ENCODE measurements at regions not wholly inside any gene's neighbourhood (a gene's known extent, or its start where the extent isn't known, plus 50 kb on each side); places are given as distances from the start of the nearest gene placed in this dataset.

DNA sequence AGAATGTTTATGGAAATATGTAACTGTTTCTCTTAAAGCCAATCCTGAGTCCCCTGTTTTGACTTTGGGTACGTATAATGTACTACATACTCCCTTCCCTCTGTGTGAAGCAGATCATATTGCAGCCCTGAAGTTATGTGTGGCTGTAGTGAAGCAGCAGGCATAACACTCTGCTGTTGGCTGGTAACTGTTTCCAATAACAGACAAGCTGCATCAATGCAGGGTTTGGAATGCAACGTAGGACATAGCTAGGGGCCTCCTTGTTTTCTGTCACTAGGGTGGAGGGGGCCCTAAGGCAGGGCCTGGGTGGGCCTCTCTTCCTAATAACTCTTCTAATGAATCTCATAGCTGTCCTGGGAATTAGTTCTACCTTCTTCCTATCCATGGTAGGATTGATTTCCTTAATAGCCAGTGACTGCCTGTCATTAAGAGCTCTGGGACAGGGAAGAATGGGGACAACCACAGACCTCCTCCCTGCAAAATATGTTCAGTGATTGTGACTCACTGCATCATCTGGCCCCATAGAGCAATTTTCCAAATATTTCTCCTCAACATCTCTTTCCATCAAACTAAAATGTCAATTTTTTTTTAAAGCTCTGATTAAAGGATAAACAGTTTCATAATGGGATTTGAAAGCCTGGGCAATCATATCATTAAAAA lies 129.6 kb upstream of the HMHB1 start:
- no peaks in the 10 kb centered on the region for H3K27me3 Mint-ChIP-seq (ENCODE audit: low read depth)
- CTCF ChIA-PET: no interaction called here
- H3K36me3 Mint-ChIP-seq (ENCODE audit: low read depth): no peaks in the 10 kb centered on the region
- no peaks in the 10 kb centered on the region for H3K9me3 Mint-ChIP-seq
- DNase-seq: no peak
- no peak overlapping the region for H3K4me3 Mint-ChIP-seq
- H3K4me1 Mint-ChIP-seq (ENCODE audit: low read depth): peaks cover 22% of the 10 kb centered on the region
- H3K27ac Mint-ChIP-seq: no peak overlapping the region
- intact Hi-C loops (cut with micrococcal nuclease): no loop called here

GRCh38 chr5:143680672-143681259 lies 131.2 kb upstream of the HMHB1 start:
- Mint-ChIP-seq H3K4me3 (no peak overlapping the region), H3K27me3 (ENCODE audit: low read depth) (no peaks in the 10 kb centered on the region), H3K9me3 (no peaks in the 10 kb centered on the region), H3K27ac (no peak overlapping the region), H3K36me3 (ENCODE audit: low read depth) (no peaks in the 10 kb centered on the region), H3K4me1 (ENCODE audit: low read depth) (peaks cover 22% of the 10 kb centered on the region)
- CTCF ChIA-PET: interaction anchor here (0.6 kb wide), 1 partner anchor 288 kb away, joined by 3 read pairs; no protein-coding TSS in a partner anchor
- no peak for DNase-seq
- intact Hi-C loops (cut with micrococcal nuclease): no loop called here

- DNase-seq: no peak
Observed at GRCh38 chr5:143679777-143680176, 132.2 kb upstream of the HMHB1 start.

DNA sequence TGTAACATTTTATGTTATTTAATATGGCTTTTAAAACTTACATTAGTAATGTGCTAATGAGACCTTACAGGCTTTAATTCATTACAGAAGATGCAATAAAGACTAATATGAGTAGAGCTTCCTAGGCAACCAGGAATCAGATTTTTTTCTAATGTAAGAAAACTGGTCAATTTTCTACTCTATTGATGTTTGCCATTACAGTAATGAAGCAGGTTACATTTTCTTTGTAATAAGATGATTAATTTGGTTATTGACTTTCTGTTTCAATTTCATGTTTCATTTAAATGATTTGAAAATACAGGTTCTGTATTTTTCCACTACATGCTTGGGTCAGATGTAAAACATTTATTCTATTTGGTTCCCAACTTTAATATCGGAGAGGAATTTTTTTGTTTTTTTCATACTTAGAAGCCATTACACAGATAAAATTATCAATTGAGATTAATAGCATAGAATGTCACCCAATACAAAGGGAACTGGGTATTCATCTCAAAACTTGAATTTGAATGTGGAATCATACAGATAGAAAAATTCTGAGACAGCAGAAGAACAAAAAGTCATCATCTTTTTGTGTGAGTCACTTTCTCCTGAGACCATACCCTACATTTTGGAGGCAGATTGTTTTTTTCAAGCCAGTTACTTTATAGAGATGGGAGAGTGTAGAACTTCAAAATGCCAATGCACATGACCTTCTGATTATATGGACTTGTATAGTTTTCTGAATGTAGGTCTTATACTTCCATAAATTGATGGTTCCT lies 133.6 kb upstream of the HMHB1 start:
- Mint-ChIP-seq H3K27ac (no peak overlapping the region), H3K9me3 (no peaks in the 10 kb centered on the region), H3K4me1 (ENCODE audit: low read depth) (peaks cover 22% of the 10 kb centered on the region), H3K36me3 (ENCODE audit: low read depth) (no peaks in the 10 kb centered on the region), H3K27me3 (ENCODE audit: low read depth) (peaks cover 9% of the 10 kb centered on the region), H3K4me3 (no peak overlapping the region)
- no peak for DNase-seq
- CTCF ChIA-PET: no interaction called here
- intact Hi-C loops (cut with micrococcal nuclease): loop anchor here (1.0 to 2.0 kb wide), 4 partner anchors 74 to 669 kb away; no protein-coding TSS in a partner anchor

More at GRCh38 chr5:143679777-143680176, 132.2 kb upstream of the HMHB1 start:
- peaks cover 22% of the 10 kb centered on the region for H3K4me1 Mint-ChIP-seq (ENCODE audit: low read depth)
- H3K4me3 Mint-ChIP-seq: no peak overlapping the region
- no peaks in the 10 kb centered on the region for H3K9me3 Mint-ChIP-seq
- no peaks in the 10 kb centered on the region for H3K36me3 Mint-ChIP-seq (ENCODE audit: low read depth)
- intact Hi-C loops (cut with micrococcal nuclease): loop anchor here (2.0 kb wide), 3 partner anchors 75 to 513 kb away; no protein-coding TSS in a partner anchor
- CTCF ChIA-PET: no interaction called here
- no peak overlapping the region for H3K27ac Mint-ChIP-seq
- peaks cover 5% of the 10 kb centered on the region for H3K27me3 Mint-ChIP-seq (ENCODE audit: low read depth)

GRCh38 chr5:143677403-143677802 lies 134.6 kb upstream of the HMHB1 start:
- no peak for DNase-seq
- no peaks in the 10 kb centered on the region for H3K36me3 Mint-ChIP-seq (ENCODE audit: low read depth)
- peaks cover 22% of the 10 kb centered on the region for H3K4me1 Mint-ChIP-seq (ENCODE audit: low read depth)
- no peak overlapping the region for H3K27ac Mint-ChIP-seq
- intact Hi-C loops (cut with micrococcal nuclease): no loop called here
- no peak overlapping the region for H3K4me3 Mint-ChIP-seq
- H3K27me3 Mint-ChIP-seq (ENCODE audit: low read depth): peaks cover 9% of the 10 kb centered on the region
- CTCF ChIA-PET: no interaction called here
- no peaks in the 10 kb centered on the region for H3K9me3 Mint-ChIP-seq

DNA sequence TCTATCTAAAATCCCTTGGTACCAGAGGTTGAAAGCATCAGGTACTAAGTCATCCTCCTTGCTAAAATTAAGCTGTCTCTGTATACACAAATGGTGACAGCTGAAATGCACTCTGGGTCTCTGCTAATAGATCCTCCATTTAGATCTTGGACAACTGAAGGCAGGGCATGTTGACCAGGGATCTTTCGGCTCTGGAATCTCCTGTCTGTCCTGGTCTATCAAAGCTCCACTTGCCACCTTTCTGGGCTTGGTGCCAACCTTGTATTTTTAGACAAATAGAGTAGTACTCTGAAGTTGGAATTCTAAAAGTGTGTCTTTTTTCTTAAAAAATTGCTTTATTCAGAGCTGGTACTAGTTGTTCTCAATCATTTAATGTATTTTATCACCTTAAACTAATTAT lies 135.2 kb upstream of the HMHB1 start:
- peaks cover 22% of the 10 kb centered on the region for H3K4me1 Mint-ChIP-seq (ENCODE audit: low read depth)
- H3K27ac Mint-ChIP-seq: no peak overlapping the region
- H3K4me3 Mint-ChIP-seq: no peak overlapping the region
- intact Hi-C loops (cut with micrococcal nuclease): no loop called here
- CTCF ChIA-PET: no interaction called here
- no peak for DNase-seq
- H3K36me3 Mint-ChIP-seq (ENCODE audit: low read depth): no peaks in the 10 kb centered on the region
- peaks cover 9% of the 10 kb centered on the region for H3K27me3 Mint-ChIP-seq (ENCODE audit: low read depth)
- H3K9me3 Mint-ChIP-seq: no peaks in the 10 kb centered on the region

DNA sequence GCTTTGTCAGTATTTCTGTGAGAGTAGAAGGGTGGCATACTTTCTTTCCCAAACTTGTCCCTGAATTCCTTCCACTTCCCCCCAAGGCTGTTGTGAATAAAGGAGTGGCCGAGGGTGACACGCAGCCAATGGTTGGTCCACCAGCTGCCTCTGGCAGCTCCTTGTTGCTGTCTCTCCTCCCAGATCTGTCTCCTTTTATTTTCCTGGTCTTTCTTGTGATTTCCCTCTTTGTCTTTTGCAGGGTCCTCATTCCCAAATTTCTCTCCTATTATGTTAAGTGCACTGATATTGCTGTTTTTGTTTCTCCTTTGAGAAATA lies 137.5 kb upstream of the HMHB1 start:
- peaks cover 17% of the 10 kb centered on the region for H3K4me1 Mint-ChIP-seq (ENCODE audit: low read depth)
- DNase-seq: no peak
- peaks cover 6% of the 10 kb centered on the region for H3K9me3 Mint-ChIP-seq
- H3K27ac Mint-ChIP-seq: no peak overlapping the region
- H3K36me3 Mint-ChIP-seq (ENCODE audit: low read depth): no peaks in the 10 kb centered on the region
- CTCF ChIA-PET: interaction anchor here (1.0 kb wide), 1 partner anchor 11 kb away, joined by 4 read pairs; no protein-coding TSS in a partner anchor
- peaks cover 13% of the 10 kb centered on the region for H3K27me3 Mint-ChIP-seq (ENCODE audit: low read depth)
- intact Hi-C loops (cut with micrococcal nuclease): no loop called here
- H3K4me3 Mint-ChIP-seq: no peak overlapping the region

DNA sequence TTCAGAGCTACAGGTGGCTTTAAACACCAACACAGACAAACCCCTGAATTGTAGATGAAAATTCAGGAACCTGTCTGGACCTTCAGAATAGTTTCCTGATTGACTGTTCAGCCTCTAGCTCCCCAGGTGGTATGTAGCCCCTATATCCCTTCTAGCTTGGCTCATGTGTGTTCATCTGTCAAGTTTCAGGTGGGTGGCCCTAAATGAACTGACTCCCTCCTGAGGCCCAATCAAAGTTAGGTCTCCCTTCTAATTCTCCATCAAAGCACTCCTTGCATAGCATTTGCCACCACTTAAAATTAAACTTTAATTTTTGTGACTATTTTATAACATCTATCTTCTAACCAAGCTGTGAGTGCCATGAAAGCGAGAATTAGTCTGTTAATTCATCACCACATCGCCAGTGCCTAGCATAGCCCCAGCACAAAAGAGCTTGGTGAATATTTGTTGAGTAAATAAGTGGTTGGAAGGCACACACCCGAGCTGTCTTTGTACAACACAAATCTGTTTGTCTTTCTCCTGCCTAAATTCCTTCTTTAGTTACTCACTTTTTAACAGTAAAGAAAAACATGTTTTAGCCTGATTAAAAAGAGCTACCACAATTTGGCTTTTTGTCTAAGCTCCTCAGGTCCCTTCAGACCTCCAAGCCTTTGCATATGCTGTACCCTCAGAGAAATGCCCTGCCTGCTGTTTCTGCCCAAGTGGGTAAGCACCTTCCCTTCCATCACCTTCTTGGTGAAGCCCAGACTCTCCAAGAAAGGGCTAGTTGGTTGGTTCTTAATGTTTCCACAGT lies 138.1 kb upstream of the HMHB1 start:
- no peak for DNase-seq
- no peak overlapping the region for H3K27ac Mint-ChIP-seq
- peaks cover 6% of the 10 kb centered on the region for H3K9me3 Mint-ChIP-seq
- peaks cover 13% of the 10 kb centered on the region for H3K27me3 Mint-ChIP-seq (ENCODE audit: low read depth)
- H3K36me3 Mint-ChIP-seq (ENCODE audit: low read depth): no peaks in the 10 kb centered on the region
- peaks cover 12% of the 10 kb centered on the region for H3K4me1 Mint-ChIP-seq (ENCODE audit: low read depth)
- intact Hi-C loops (cut with micrococcal nuclease): no loop called here
- no peak overlapping the region for H3K4me3 Mint-ChIP-seq
- CTCF ChIA-PET: interaction anchor here (1.0 kb wide), 1 partner anchor 10 kb away, joined by 4 read pairs; no protein-coding TSS in a partner anchor

GRCh38 chr5:143672806-143673205 lies 139.2 kb upstream of the HMHB1 start:
- CTCF ChIA-PET: no interaction called here
- peaks cover 6% of the 10 kb centered on the region for H3K9me3 Mint-ChIP-seq
- DNase-seq: no peak
- H3K27ac Mint-ChIP-seq: no peak overlapping the region
- intact Hi-C loops (cut with micrococcal nuclease): no loop called here
- H3K4me1 Mint-ChIP-seq (ENCODE audit: low read depth): peaks cover under 1% of the 10 kb centered on the region
- H3K36me3 Mint-ChIP-seq (ENCODE audit: low read depth): no peaks in the 10 kb centered on the region
- peaks cover 13% of the 10 kb centered on the region for H3K27me3 Mint-ChIP-seq (ENCODE audit: low read depth)
- no peak overlapping the region for H3K4me3 Mint-ChIP-seq

- peaks cover 6% of the 10 kb centered on the region for H3K9me3 Mint-ChIP-seq
- no peak overlapping the region for H3K27ac Mint-ChIP-seq
- intact Hi-C loops (cut with micrococcal nuclease): no loop called here
- H3K4me1 Mint-ChIP-seq (ENCODE audit: low read depth): no peaks in the 10 kb centered on the region
- H3K4me3 Mint-ChIP-seq: no peak overlapping the region
- no peaks in the 10 kb centered on the region for H3K36me3 Mint-ChIP-seq (ENCODE audit: low read depth)
- CTCF ChIA-PET: no interaction called here
- DNase-seq: no peak
- H3K27me3 Mint-ChIP-seq (ENCODE audit: low read depth): peaks cover 13% of the 10 kb centered on the region
Observed at GRCh38 chr5:143671674-143672569, 140.0 kb upstream of the HMHB1 start.

- Mint-ChIP-seq H3K36me3 (ENCODE audit: low read depth) (no peaks in the 10 kb centered on the region), H3K27me3 (ENCODE audit: low read depth) (peaks cover 13% of the 10 kb centered on the region), H3K9me3 (peaks cover 6% of the 10 kb centered on the region), H3K4me1 (ENCODE audit: low read depth) (no peaks in the 10 kb centered on the region), H3K4me3 (no peak overlapping the region), H3K27ac (no peak overlapping the region)
- DNase-seq: no peak
- CTCF ChIA-PET: no interaction called here
- intact Hi-C loops (cut with micrococcal nuclease): no loop called here
Observed at GRCh38 chr5:143671021-143671420, 140.9 kb upstream of the HMHB1 start.

Measured in activated naive CD4-positive, alpha-beta T cell treated with anti-CD3 and anti-CD28 coated beads for 36 hours (primary cell).